DOHH2 (cell line): ENCODE measurements at regions not wholly inside any gene's neighbourhood (a gene's known extent, or its start where the extent isn't known, plus 50 kb on each side); places are given as distances from the start of the nearest gene placed in this dataset.

Source experiments
- H3F3A ChIP-seq: fragments of 200-600 bp; sonication (generic), shearing (Covaris generic); 2 replicates; pipeline ENCODE4 v1.6.0; 2016; ENCODE audit warnings: antibody characterized with exemption, mild to moderate bottlenecking; ENCODE audit not compliant: control insufficient read depth, insufficient read depth
- H3K27ac ChIP-seq: fragments of 200-600 bp; sonication (generic); 2 replicates; pipeline ENCODE4 v1.5.1; 2014; ENCODE audit warnings: low read depth, mild to moderate bottlenecking, low read length, moderate library complexity
- H3K27me3 ChIP-seq: fragments of 200-600 bp; sonication (generic); 2 replicates; pipeline ENCODE4 v1.6.1; 2014; ENCODE audit warnings: mild to moderate bottlenecking, low read length, mixed read lengths; ENCODE audit not compliant: control insufficient read depth
- H3K36me3 ChIP-seq: fragments of 200-600 bp; sonication (generic); 2 replicates; pipeline ENCODE4 v1.6.1; 2014; ENCODE audit warnings: mild to moderate bottlenecking, low read length, moderate library complexity, mixed read lengths; ENCODE audit not compliant: control insufficient read depth
- H3K4me1 ChIP-seq: fragments of 200-600 bp; sonication (generic); 2 replicates; pipeline ENCODE4 v1.6.1; 2014; ENCODE audit warnings: mild to moderate bottlenecking, low read length, mixed read lengths; ENCODE audit not compliant: control insufficient read depth
- H3K4me2 ChIP-seq: fragments of 200-600 bp; sonication (generic); 2 replicates; pipeline ENCODE4 v1.6.0; 2014; ENCODE audit warnings: mild to moderate bottlenecking, low read length, moderate library complexity
- H3K4me3 ChIP-seq: fragments of 200-600 bp; sonication (generic); 2 replicates; pipeline ENCODE4 v1.5.1; 2014; ENCODE audit warnings: mild to moderate bottlenecking, low read length, mixed read lengths
- H3K79me2 ChIP-seq: fragments of 200-600 bp; sonication (generic); 2 replicates; pipeline ENCODE4 v1.6.1; 2014; ENCODE audit warnings: mild to moderate bottlenecking, low read length, mixed read lengths; ENCODE audit not compliant: control insufficient read depth
- H3K9me2 ChIP-seq: fragments of 200-600 bp; sonication (generic); replicated peaks from 2 replicates; pipeline ENCODE4 v1.6.1; 2014; ENCODE audit warnings: mild to moderate bottlenecking, low read length, mixed read lengths; ENCODE audit not compliant: control insufficient read depth
- H3K9me3 ChIP-seq: fragments of 200-600 bp; sonication (generic); 2 replicates; pipeline ENCODE4 v1.6.1; 2014; ENCODE audit warnings: antibody characterized with exemption, low read length, mixed read lengths; ENCODE audit not compliant: control insufficient read depth, insufficient read depth
- H4K20me1 ChIP-seq: fragments of 200-600 bp; sonication (generic); 2 replicates; pipeline ENCODE4 v1.6.0; 2014; ENCODE audit warnings: low read depth, mild to moderate bottlenecking, antibody characterized with exemption, low read length, moderate library complexity; ENCODE audit not compliant: control insufficient read depth, insufficient read depth
- EZH2phosphoT487 ChIP-seq: fragments of 200-600 bp; sonication (generic); IDR thresholded peaks from 2 replicates; pipeline ENCODE4 v1.6.1; 2017; ENCODE audit warnings: borderline replicate concordance, mild to moderate bottlenecking, antibody characterized with exemption, low read length, moderate library complexity, mixed read lengths
- TF ChIP-seq, protein P1 (sequence below): fragments of 200-600 bp; sonication (generic); IDR thresholded peaks from one replicate; pipeline ENCODE4 v1.5.1; 2014; ENCODE audit warnings: antibody characterized with exemption, mild to moderate bottlenecking, low read depth, low read length; ENCODE audit not compliant: poor library complexity, severe bottlenecking

DNA sequence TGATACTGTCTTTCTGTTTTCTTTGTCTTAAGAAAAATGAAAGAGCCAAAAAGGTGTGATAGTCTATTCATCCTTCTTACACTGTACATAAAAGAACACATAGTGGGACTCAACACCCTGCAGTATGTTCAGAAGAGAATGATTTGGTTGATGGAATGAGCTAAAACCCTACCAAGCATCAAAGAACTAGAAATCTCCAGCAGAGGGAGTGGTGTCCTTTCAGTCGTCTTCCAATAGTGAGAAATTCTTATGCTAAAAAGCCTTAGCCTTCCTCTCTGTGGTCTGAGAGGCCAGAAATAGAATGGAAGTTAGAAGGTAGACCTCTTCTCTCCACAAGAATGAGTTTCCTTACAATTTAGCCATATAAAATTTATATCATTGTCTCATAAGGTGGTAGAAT is 393.4 kb upstream of the SEL1L start:
- Histone ChIP-seq H3K4me2 (no peak overlapping the region), H3F3A (no peaks in the 10 kb centered on the region), H3K9me2 (no peaks in the 10 kb centered on the region), H3K4me3 (no peak overlapping the region), H3K27me3 (no peaks in the 10 kb centered on the region), H4K20me1 (no peaks in the 10 kb centered on the region), H3K4me1 (no peaks in the 10 kb centered on the region), H3K36me3 (no peaks in the 10 kb centered on the region), H3K9me3 (no peaks in the 10 kb centered on the region), H3K27ac (no peak overlapping the region), H3K79me2 (no peaks in the 10 kb centered on the region)
- TF ChIP-seq, protein P1, sequence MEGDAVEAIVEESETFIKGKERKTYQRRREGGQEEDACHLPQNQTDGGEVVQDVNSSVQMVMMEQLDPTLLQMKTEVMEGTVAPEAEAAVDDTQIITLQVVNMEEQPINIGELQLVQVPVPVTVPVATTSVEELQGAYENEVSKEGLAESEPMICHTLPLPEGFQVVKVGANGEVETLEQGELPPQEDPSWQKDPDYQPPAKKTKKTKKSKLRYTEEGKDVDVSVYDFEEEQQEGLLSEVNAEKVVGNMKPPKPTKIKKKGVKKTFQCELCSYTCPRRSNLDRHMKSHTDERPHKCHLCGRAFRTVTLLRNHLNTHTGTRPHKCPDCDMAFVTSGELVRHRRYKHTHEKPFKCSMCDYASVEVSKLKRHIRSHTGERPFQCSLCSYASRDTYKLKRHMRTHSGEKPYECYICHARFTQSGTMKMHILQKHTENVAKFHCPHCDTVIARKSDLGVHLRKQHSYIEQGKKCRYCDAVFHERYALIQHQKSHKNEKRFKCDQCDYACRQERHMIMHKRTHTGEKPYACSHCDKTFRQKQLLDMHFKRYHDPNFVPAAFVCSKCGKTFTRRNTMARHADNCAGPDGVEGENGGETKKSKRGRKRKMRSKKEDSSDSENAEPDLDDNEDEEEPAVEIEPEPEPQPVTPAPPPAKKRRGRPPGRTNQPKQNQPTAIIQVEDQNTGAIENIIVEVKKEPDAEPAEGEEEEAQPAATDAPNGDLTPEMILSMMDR = no peak
- no peak for TF ChIP-seq EZH2phosphoT487

DNA sequence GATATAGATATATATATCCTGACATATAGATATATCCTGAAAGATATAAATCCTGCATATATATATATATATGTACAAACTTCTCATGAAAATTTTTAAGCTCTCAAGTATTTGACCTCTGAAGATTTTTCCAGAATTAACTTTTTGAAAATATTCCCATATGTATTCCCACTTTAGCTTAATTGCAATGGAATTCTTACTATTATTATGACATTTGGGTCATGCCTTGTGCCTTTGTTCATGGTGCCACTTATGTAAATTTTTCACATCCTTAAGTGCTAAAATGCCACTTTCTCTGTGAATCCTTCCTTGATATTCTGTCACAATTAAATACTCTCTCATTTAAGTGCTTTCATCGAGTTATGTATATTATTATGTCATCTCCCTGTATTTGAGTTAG is 398.2 kb upstream of the SEL1L start:
- Histone ChIP-seq H3F3A (no peaks in the 10 kb centered on the region), H3K9me2 (no peaks in the 10 kb centered on the region), H3K4me2 (no peak overlapping the region), H3K9me3 (no peaks in the 10 kb centered on the region), H4K20me1 (no peaks in the 10 kb centered on the region), H3K79me2 (no peaks in the 10 kb centered on the region), H3K4me3 (no peak overlapping the region), H3K27me3 (no peaks in the 10 kb centered on the region), H3K27ac (no peak overlapping the region), H3K36me3 (no peaks in the 10 kb centered on the region), H3K4me1 (no peaks in the 10 kb centered on the region)
- TF ChIP-seq, protein P1 = no peak
- no peak for TF ChIP-seq EZH2phosphoT487

DNA sequence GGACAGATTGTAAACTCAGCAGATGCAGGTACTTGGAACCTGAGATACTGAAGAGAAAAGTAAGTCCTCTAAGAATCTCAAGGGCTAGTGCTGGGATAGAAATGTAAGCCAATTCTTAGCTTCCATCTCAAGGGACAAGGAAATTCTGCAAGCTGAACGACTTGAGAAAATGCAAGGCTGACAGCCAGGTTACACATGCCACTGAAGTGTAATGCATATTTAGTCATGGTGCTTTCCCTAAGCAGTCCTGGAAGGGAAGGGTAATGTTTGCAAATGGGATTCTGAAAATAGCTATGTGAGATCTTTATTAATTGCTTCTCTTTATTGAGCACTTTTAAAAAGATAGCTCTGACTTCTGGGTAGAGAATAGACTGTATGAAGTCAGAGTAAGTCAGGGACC is 402.7 kb upstream of the SEL1L start:
- Histone ChIP-seq H4K20me1 (no peaks in the 10 kb centered on the region), H3K4me3 (no peak overlapping the region), H3K4me2 (no peak overlapping the region), H3K4me1 (no peaks in the 10 kb centered on the region), H3K79me2 (no peaks in the 10 kb centered on the region), H3K27me3 (no peaks in the 10 kb centered on the region), H3K27ac (no peak overlapping the region), H3K9me2 (no peaks in the 10 kb centered on the region), H3K9me3 (no peaks in the 10 kb centered on the region), H3K36me3 (no peaks in the 10 kb centered on the region), H3F3A (no peaks in the 10 kb centered on the region)
- TF ChIP-seq, protein P1 = no peak

DNA sequence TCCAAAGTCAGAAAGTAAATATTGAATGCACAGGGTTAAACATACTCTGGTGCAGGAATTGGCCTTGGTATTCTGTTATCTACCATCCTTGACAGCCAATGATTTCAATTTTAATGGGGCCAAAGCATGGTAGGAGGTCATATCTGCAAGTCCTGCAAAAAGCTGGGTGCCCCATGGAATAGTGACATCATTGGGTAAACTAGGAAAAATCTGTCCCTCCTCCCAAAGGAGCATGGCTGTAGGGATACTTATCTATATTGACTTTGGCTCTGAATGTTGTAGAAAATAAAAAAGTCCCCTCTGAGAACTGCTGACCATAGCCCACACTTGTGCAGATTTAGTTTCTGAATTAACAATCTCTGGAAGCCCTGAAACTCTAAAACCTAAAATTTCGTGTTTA is 403.2 kb upstream of the SEL1L start:
- H3K4me1 ChIP-seq = no peaks in the 10 kb centered on the region
- no peaks in the 10 kb centered on the region for H3K27me3 ChIP-seq
- no peaks in the 10 kb centered on the region for H3K9me3 ChIP-seq
- TF ChIP-seq, protein P1 = no peak
- TF ChIP-seq EZH2phosphoT487 = no peak
- H3K4me2 ChIP-seq = no peak overlapping the region
- H3K79me2 ChIP-seq = no peaks in the 10 kb centered on the region
- H3K36me3 ChIP-seq = no peaks in the 10 kb centered on the region
- H3K9me2 ChIP-seq = no peaks in the 10 kb centered on the region
- no peaks in the 10 kb centered on the region for H3F3A ChIP-seq
- no peak overlapping the region for H3K27ac ChIP-seq
- no peaks in the 10 kb centered on the region for H4K20me1 ChIP-seq
- H3K4me3 ChIP-seq = no peak overlapping the region
